HEK293 (cell line): ENCODE measurements at regions not wholly inside any gene's neighbourhood (a gene's known extent, or its start where the extent isn't known, plus 50 kb on each side); places are given as distances from the start of the nearest gene placed in this dataset.

Source experiments
- CTCF ChIP-seq: fragments of 450-650 bp; formaldehyde crosslinking; IDR thresholded peaks from 2 replicates; pipeline ENCODE4 v1.5.1; 2016; ENCODE audit warnings: missing biosample characterization, missing genetic modification characterization
- REPIN1 ChIP-seq: fragments of 450-650 bp; formaldehyde crosslinking; IDR thresholded peaks from 2 replicates; pipeline ENCODE4 v1.5.1; 2017; ENCODE audit warnings: missing biosample characterization, missing genetic modification characterization, low read depth
- YY1 ChIP-seq: fragments of 450-650 bp; formaldehyde crosslinking; IDR thresholded peaks from 2 replicates; pipeline ENCODE4 v1.5.1; 2018; ENCODE audit warnings: missing biosample characterization, missing genetic modification characterization
- ZBTB7A ChIP-seq: fragments of 450-650 bp; formaldehyde crosslinking; IDR thresholded peaks from 2 replicates; pipeline ENCODE4 v1.5.1; 2016; ENCODE audit warnings: low read depth, missing biosample characterization, missing genetic modification characterization
- ZBTB8A ChIP-seq: fragments of 450-650 bp; formaldehyde crosslinking; IDR thresholded peaks from 2 replicates; pipeline ENCODE4 v1.5.1; 2016; ENCODE audit warnings: missing biosample characterization, missing genetic modification characterization
- ZNF26 ChIP-seq: fragments of 450-650 bp; formaldehyde crosslinking; IDR thresholded peaks from 2 replicates; pipeline ENCODE4 v1.5.1; 2016; ENCODE audit warnings: missing biosample characterization, missing genetic modification characterization
- ZNF488 ChIP-seq: fragments of 450-650 bp; formaldehyde crosslinking; IDR thresholded peaks from 2 replicates; pipeline ENCODE4 v1.5.1; 2016; ENCODE audit warnings: missing biosample characterization, missing genetic modification characterization

- TF ChIP-seq CTCF (tag by site-specific recombination) (no peak), ZBTB7A (tag by site-specific recombination) (no peak), ZNF488 (tag by site-specific recombination) (no peak), YY1 (no peak), ZNF26 (tag by site-specific recombination) (no peak), REPIN1 (tag by site-specific recombination) (no peak), ZBTB8A (no peak)
Measured at GRCh38 chr6:56789879-56790278, 147.2 kb upstream of the DST start.
